GM21447 (cell line): ENCODE measurements at regions not wholly inside any gene's neighbourhood (a gene's known extent, or its start where the extent isn't known, plus 50 kb on each side); places are given as distances from the start of the nearest gene placed in this dataset.

Source experiments
- ATAC-seq: cut with Tn5 transposase; IDR thresholded peaks from one replicate; pipeline ENCODE4 v1.9.1; 2021; ENCODE audit not compliant: unreplicated experiment

DNA sequence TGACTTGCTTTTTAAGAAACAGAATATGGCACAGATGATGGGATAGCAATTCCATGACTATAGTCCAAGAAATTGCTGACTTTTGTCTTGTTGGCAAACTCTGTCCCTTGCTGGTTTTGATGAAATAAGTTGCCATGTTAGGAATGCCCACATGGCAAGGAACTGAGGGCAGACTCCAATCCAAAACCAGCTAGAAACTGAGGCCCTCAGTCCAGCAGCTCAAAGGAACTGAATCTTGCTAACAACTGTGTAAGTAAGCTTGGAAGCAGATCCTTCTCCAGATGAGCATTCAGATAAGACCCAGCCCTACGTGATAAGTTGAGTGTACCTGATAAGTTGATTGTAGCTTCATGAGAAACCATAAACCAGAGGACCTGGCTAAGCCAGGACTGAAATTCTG, 64.3 kb upstream of the BMPER start:
- no peak for ATAC-seq

- no peak for ATAC-seq
Measured at GRCh38 chr7:33841705-33842129, 63.6 kb upstream of the BMPER start.

DNA sequence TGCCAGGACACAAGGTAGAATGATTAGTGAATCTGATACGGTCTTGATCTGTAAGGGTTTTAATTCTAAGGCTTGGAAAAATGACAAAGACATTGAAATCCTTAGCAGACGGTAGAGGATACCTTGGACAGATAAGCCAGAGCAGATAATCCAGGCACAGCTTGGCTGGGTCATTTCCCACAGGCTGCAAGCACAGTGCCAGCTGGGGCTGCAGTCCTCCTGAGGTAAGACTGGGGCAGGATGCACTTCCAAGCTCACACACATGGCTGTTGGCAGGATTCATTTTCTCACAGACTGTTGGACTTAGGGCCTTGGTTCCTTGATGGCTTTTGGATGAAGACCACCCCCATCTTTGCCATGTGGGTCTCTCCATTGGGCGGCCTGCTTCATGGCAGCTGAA, 63.2 kb upstream of the BMPER start:
- no peak for ATAC-seq

- no peak for ATAC-seq
Measured at GRCh38 chr7:33845991-33846509, 59.3 kb upstream of the BMPER start.

DNA sequence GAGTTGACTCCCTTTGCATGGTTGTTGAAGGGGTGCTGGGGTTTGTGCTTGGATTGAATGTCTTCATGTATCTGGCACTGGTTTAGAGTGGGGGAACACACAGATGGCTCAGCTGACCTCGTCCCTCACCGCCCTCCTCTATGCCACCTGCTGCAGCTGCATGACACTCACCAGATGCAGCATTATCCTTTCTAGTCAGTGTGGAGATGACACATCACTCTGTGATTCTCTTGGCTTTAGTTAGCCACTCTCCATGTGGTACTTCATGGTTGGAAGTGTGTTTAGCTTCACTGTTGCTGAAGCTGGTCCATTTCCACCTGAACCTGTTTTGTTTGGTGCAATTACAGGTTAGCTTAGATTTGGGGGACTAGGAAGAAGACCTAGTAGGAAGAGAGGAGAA, 56.3 kb upstream of the BMPER start:
- no peak for ATAC-seq

- ATAC-seq, result no peak
Measured at GRCh38 chr7:33849971-33850559, 55.3 kb upstream of the BMPER start.

- ATAC-seq, result no peak
Measured at GRCh38 chr7:33850768-33851167, 54.6 kb upstream of the BMPER start.

- ATAC-seq, result no peak
Measured at GRCh38 chr7:33852838-33853237, 52.5 kb upstream of the BMPER start.

GRCh38 chr7:33853361-33854062, 51.8 kb upstream of the BMPER start:
- no peak for ATAC-seq

DNA sequence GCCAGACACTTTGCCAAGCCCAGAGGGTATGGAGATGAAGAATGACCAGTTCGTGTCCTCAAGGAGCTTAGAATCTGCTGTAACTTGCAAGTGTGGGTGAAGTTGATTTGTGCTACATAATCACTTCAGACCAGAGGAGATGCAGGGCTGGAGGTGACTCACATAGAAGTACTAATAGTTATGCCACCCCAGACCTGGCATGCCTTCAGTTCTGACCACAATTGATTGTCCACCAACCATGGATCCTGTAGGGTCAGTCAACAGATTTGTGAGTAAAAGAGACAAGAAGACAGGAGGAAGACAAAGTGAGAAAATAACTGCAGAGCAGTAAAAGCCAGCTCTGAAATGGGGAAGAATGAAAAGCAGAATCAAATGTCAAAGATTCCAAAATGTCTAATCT, 51.2 kb upstream of the BMPER start:
- ATAC-seq, result no peak

DNA sequence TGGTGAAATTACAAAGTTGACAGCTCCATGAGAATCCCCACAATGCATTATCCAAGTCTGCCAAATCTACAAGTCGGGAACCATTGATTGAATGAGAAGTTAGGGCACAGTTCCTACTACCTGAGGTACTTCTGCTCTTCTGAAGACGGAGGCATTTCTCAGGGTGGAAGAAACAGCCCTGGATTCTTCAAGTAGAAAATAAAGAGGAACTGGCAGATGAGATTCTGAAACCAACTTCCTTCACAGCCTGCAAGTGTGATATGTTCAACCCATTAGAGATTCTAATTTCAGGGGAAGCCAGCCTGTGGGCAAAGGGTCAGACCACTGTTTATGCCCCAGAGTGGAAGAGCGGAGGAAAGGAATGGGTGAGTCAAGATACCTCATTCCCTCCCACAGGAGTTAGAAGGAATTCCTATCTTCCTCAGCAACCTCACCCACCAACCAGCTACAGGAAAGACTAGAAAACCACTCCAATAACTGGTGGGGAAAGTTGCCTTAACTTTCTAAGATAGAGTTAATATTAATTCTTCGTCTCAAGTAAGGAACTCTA, 50.5 kb upstream of the BMPER start:
- ATAC-seq, result no peak
